Thyroid gland (tissue), 4 donors: ENCODE measurements at regions not wholly inside any gene's neighbourhood (a gene's known extent, or its start where the extent isn't known, plus 50 kb on each side); places are given as distances from the start of the nearest gene placed in this dataset.
"Not testable (repeated sequence)": the region's sequence is repeated elsewhere in the genome, so short reads cannot be mapped to it uniquely, and the experiment has no call there.

Experiments
- DNase-seq, 2 donors: peaks; one replicate each; pipeline ENCODE4 v3.0.0-alpha.2; 2019
- H3K27ac ChIP-seq, 3 donors: fragments of 200-600 bp; sonication (generic); 1 replicate in 2 of 3; 2 replicates in 1 of 3; pipeline ENCODE4 v1.5.1; 2016 to 2019; ENCODE audit warnings: mild to moderate bottlenecking in 1 of 3, moderate library complexity in 1 of 3
- H3K27me3 ChIP-seq: fragments of 200-600 bp; sonication (generic); one replicate; pipeline ENCODE4 v1.5.1; 2019
- H3K36me3 ChIP-seq, 2 donors: fragments of 200-600 bp; sonication (generic); one replicate each; pipeline ENCODE4 v1.5.1; 2016 to 2019
- H3K4me1 ChIP-seq, 2 donors: fragments of 200-600 bp; sonication (generic); one replicate each; pipeline ENCODE4 v1.5.1; 2017 to 2019
- H3K4me3 ChIP-seq, 3 donors: fragments of 200-600 bp; sonication (generic); replicated peaks in 1 of 3; 1 replicate in 2 of 3; 2 replicates in 1 of 3; pipeline ENCODE4 v1.5.1; 2016; ENCODE audit warnings: mild to moderate bottlenecking in 1 of 3
- H3K9me3 ChIP-seq: fragments of 200-600 bp; sonication (generic); one replicate; pipeline ENCODE4 v1.5.1; 2017
- CTCF ChIP-seq, 6 experiments: fragments of 200-600 bp in 3 of 6; fragments of 450-650 bp in 3 of 6; sonication (generic) in 3 of 6; IDR thresholded peaks; one replicate each; pipeline ENCODE4 v1.5.1; 2016 to 2019; ENCODE audit warnings: antibody characterized with exemption in 6 of 6, mild to moderate bottlenecking in 2 of 6, inconsistent platforms in 1 of 6, moderate library complexity in 1 of 6
- POLR2A ChIP-seq, 2 donors: fragments of 450-650 bp; IDR thresholded peaks; one replicate each; pipeline ENCODE4 v1.6.1; 2017; ENCODE audit warnings: antibody characterized with exemption in 2 of 2, mild to moderate bottlenecking in 2 of 2, moderate library complexity in 1 of 2
- whole genome bisulfite sequencing, 2 donors: methylation state at CpG; one replicate each; pipeline ENCODE4 v1.1.5; 2017; 5-methylcytosine and 5-hydroxymethylcytosine counted together
- intact Hi-C: fragments of 100-400 bp; cut with DNase I; formaldehyde crosslinking; loops from one replicate; pipeline ENCODE4 v1.15.1; 2023

GRCh38 chr6:144635051-144635450, 349.9 kb downstream of the UTRN start:
- WGBS, 2 donors = 98 to 100% methylated on average over 3 of the region's 3 CpGs
- intact Hi-C loops = no loop called here
- H3K4me3 ChIP-seq = no peak overlapping the region
- no peak for TF ChIP-seq POLR2A (IDR thresholded peaks at IDR 0.05)
- TF ChIP-seq CTCF (IDR thresholded peaks at IDR 0.05) = no peak
- H3K27me3 ChIP-seq = no peaks in the 10 kb centered on the region
- H3K4me1 ChIP-seq = peaks cover 4 to 8% of the 10 kb centered on the region in 2 donors
- no peak for DNase-seq
- H3K9me3 ChIP-seq = no peaks in the 10 kb centered on the region
- no peaks in the 10 kb centered on the region for H3K36me3 ChIP-seq
- no peak overlapping the region for H3K27ac ChIP-seq

GRCh38 chr6:144636025-144636424, 350.9 kb downstream of the UTRN start:
- WGBS, 2 donors = 95 to 100% methylated on average over 3 of the region's 3 CpGs
- DNase-seq, H3K27me3 ChIP-seq, H3K4me1 ChIP-seq, H3K27ac ChIP-seq, H3K4me3 ChIP-seq, H3K36me3 ChIP-seq, intact Hi-C loops, H3K9me3 ChIP-seq: not testable (repeated sequence)

GRCh38 chr6:144637541-144637940, 352.4 kb downstream of the UTRN start:
- Histone ChIP-seq H3K9me3 (no peaks in the 10 kb centered on the region), H3K36me3 (no peaks in the 10 kb centered on the region), H3K4me3 (no peak overlapping the region), H3K27ac (no peak overlapping the region), H3K27me3 (no peaks in the 10 kb centered on the region), H3K4me1 (no peaks in the 10 kb centered on the region)
- intact Hi-C loops = no loop called here
- TF ChIP-seq CTCF (IDR thresholded peaks at IDR 0.05) = no peak
- WGBS, 2 donors = 83 to 87% methylated on average over 4 of the region's 4 CpGs
- DNase-seq = no peak

GRCh38 chr6:144639654-144640053, 354.5 kb downstream of the UTRN start:
- H3K36me3 ChIP-seq = no peaks in the 10 kb centered on the region
- no peaks in the 10 kb centered on the region for H3K27me3 ChIP-seq
- intact Hi-C loops = no loop called here
- no peak overlapping the region for H3K27ac ChIP-seq
- WGBS, 2 donors = 82 to 83% methylated on average over 1 of the region's 1 CpG
- no peaks in the 10 kb centered on the region for H3K9me3 ChIP-seq
- no peak overlapping the region for H3K4me3 ChIP-seq
- no peak for TF ChIP-seq POLR2A (IDR thresholded peaks at IDR 0.05)
- no peak for DNase-seq
- H3K4me1 ChIP-seq = peaks cover 1 to 5% of the 10 kb centered on the region in 2 donors

GRCh38 chr6:144641286-144641685, 356.2 kb downstream of the UTRN start:
- TF ChIP-seq CTCF (IDR thresholded peaks at IDR 0.05) (no peak), POLR2A (IDR thresholded peaks at IDR 0.05) (no peak)
- 90 to 93% methylated on average over 1 of the region's 1 CpG for WGBS, 2 donors
- no peak overlapping the region for H3K4me3 ChIP-seq

GRCh38 chr6:144644776-144645175, 359.6 kb downstream of the UTRN start:
- 63 to 81% methylated on average over 1 of the region's 1 CpG for WGBS, 2 donors
- intact Hi-C loops = no loop called here
- no peaks in the 10 kb centered on the region for H3K36me3 ChIP-seq
- H3K27ac ChIP-seq = peak overlapping the region in 2 of 3 donors; percentile 23 to 56
- no peak overlapping the region for H3K4me3 ChIP-seq
- no peak for DNase-seq
- peaks cover 26 to 38% of the 10 kb centered on the region in 2 donors for H3K4me1 ChIP-seq
- H3K9me3 ChIP-seq = no peaks in the 10 kb centered on the region
- no peaks in the 10 kb centered on the region for H3K27me3 ChIP-seq
- TF ChIP-seq CTCF (IDR thresholded peaks at IDR 0.05) = no peak
- no peak for TF ChIP-seq POLR2A (IDR thresholded peaks at IDR 0.05)

More at GRCh38 chr6:144641286-144641685, 356.2 kb downstream of the UTRN start:
- Histone ChIP-seq H3K9me3 (no peaks in the 10 kb centered on the region), H3K36me3 (no peaks in the 10 kb centered on the region), H3K4me1 (peaks cover 13 to 20% of the 10 kb centered on the region in 2 donors), H3K27me3 (no peaks in the 10 kb centered on the region), H3K27ac (no peak overlapping the region)
- DNase-seq = no peak
- intact Hi-C loops = no loop called here
